A673 (cell line): ENCODE measurements at regions not wholly inside any gene's neighbourhood (a gene's known extent, or its start where the extent isn't known, plus 50 kb on each side); places are given as distances from the start of the nearest gene placed in this dataset.

Experiments used
- EZH2 ChIP-seq: fragments of 200-600 bp; sonication (generic); IDR thresholded peaks from 2 replicates; pipeline ENCODE4 v1.6.1; 2017; ENCODE audit warnings: borderline replicate concordance, low read depth, mild to moderate bottlenecking, mixed read lengths, antibody characterized with exemption, low read length; ENCODE audit not compliant: poor library complexity, severe bottlenecking
- TF ChIP-seq, protein P1 (sequence below): fragments of 300-800, 200-600 bp; sonication (generic); conservative IDR thresholded peaks from 2 replicates; pipeline ENCODE4 v1.5.1; 2017; ENCODE audit warnings: low read depth, mild to moderate bottlenecking, antibody characterized with exemption, low read length, moderate library complexity, mixed read lengths

DNA sequence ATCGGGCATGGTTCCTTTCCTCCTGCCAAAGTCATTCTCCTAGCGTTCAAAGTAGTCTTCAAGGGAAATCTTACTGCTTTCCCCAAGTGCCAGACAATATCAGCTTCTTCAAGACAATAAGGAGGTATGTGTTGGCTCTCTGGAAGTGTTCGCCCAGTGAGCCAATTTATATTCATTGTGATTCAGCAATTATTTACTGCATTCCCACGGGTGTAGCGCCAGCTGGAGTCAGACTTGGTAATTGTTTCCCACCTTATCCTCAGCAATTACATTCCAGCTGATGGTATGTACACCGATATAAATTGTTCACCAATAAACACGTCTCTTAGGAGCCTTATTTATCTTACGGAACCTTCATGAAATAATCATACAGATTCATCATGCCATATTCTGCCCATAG is 103.6 kb upstream of the CTNNB1 start:
- TF ChIP-seq, protein P1, sequence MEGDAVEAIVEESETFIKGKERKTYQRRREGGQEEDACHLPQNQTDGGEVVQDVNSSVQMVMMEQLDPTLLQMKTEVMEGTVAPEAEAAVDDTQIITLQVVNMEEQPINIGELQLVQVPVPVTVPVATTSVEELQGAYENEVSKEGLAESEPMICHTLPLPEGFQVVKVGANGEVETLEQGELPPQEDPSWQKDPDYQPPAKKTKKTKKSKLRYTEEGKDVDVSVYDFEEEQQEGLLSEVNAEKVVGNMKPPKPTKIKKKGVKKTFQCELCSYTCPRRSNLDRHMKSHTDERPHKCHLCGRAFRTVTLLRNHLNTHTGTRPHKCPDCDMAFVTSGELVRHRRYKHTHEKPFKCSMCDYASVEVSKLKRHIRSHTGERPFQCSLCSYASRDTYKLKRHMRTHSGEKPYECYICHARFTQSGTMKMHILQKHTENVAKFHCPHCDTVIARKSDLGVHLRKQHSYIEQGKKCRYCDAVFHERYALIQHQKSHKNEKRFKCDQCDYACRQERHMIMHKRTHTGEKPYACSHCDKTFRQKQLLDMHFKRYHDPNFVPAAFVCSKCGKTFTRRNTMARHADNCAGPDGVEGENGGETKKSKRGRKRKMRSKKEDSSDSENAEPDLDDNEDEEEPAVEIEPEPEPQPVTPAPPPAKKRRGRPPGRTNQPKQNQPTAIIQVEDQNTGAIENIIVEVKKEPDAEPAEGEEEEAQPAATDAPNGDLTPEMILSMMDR: no peak
- TF ChIP-seq EZH2: no peak
